ENCODE measurements at regions not wholly inside any gene's neighbourhood (a gene's known extent, or its start where the extent isn't known, plus 50 kb on each side); places are given as distances from the start of the nearest gene placed in this dataset.

GRCh38 chr1:208923946-208924720 is 659.4 kb upstream of the CAMK1G start:
- no peak for DNase-seq

DNA sequence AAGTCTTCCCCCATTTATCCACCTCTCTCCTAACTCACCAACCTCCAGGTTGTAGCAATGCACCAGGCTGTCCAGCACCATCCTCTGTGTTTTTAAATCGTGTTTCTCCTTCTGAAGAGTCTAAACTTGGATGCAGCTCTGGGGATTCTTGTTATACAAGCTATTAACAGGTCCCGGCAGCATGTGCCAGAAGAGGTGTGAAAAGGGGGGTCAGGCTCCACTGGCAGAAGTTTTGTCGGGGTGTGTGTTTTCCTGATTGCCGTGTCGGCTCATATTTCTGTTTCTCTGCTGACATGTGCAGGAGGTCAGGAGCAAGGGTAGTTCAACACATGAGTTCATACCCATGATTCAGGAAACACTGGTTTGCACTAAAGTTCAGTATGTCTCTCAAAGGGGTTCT is 658.6 kb upstream of the CAMK1G start:
- no peak for DNase-seq

GRCh38 chr1:208928349-208929010 is 655.0 kb upstream of the CAMK1G start:
- no peak for DNase-seq

DNA sequence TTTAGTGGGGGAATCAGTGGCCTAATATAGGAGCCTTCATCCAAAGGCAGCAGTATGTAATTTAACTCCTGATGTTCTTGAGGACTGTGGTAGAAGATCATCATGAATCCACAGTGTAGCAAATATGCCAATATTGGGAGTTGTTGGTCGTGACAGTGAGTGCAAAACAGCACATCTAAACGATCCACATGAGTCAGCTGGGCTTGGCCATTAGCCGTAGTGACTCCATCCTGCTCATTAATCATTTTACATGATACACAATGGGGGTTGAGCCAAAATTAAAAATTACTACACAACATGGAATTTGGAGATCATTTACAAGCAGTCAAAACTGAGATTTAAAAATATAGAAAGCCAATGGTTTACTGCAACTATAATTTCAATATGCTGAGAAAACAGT is 653.9 kb upstream of the CAMK1G start:
- no peak for DNase-seq

DNA sequence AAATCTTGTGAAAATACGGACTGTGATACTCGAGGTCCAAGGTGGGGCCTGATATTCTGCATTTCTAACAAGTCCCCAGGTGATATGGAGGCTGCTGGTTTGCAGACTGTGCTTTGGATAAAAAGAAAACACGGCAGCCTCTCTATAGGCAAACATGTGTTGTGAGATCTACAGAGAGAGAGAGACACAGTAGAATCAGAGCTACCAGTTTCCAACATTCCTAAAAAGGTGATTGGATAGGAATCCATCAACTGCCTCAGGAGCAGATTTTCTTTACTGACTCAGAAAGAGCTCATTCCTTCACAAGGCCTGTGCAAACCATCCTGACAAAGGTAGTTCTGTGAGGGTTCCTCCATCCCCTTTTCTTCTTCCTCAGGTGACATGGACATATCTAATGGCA is 651.6 kb upstream of the CAMK1G start:
- DNase-seq = no peak

DNA sequence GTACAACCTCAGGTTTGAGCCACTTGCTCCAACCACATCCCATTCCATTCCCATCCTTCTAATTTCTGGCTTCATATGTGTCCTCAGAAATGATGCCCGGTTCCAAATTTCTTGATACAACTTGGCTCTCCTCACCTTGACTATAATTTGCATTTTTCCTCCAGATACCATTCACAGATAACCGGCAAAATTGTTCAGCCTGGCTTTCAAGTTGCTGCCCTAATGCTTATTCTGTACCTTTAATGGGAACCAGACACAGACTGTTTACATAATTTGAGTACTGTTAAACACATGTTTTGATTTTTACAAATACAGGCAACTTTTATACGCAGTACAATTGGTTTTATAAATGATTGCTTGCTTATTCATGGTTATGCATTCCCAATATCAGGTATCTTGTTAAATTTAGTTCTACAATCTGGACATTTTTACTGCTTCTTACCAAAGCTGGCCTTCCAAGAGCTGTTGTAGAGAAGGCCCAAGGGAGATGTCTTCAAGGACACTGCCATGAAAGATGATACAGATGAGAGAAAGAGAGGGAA is 649.5 kb upstream of the CAMK1G start:
- DNase-seq = no peak

GRCh38 chr1:208934933-208935332 is 648.6 kb upstream of the CAMK1G start:
- no peak for DNase-seq

- no peak for DNase-seq
Observed at GRCh38 chr1:208935517-208936187, 647.9 kb upstream of the CAMK1G start.

GRCh38 chr1:208939537-208940085 is 643.9 kb upstream of the CAMK1G start:
- DNase-seq = no peak

GRCh38 chr1:208942394-208943130 is 641.0 kb upstream of the CAMK1G start:
- DNase-seq = no peak

- DNase-seq = no peak
Observed at GRCh38 chr1:208943291-208943690, 640.2 kb upstream of the CAMK1G start.

DNA sequence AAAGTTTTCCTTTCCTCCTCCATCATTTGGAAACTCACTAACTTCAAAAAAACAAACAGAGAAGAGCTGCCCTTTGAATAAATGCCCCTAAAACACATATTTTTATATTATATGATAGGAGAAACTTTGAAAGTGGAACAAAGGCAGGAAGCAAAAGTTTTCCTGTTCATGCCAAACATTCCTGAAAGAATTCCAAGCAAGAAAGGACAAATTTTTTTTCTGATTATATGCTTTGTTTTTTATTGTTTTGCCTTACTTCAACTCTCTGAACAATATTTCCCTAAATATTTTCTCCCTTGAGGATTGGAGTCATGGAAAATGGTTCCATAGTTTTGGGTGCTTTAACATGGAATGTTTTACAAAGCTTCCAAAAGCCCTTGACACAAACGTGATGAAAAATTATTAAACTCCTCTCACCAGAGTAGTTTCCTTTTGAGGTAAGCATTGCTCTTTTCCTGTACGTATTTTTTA is 638.5 kb upstream of the CAMK1G start:
- DNase-seq = no peak

DNA sequence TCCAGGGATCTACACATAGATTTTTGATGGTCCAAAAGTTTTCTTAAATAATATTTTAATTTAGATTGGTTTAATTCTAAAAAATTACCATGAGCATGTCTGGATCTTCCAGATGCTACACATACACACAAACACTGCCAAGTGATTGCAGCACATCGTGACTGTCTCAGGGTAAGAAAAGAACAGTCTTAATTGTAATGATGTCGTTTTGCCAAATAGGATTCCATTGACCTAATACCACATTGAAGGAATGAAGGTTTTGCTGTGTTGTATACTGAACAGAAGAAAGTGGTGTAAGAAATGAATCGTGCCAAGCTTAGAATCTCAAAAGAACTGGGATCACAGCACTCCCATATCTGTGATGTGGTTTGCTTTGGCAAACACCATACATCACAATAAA is 633.3 kb upstream of the CAMK1G start:
- no peak for DNase-seq

DNA sequence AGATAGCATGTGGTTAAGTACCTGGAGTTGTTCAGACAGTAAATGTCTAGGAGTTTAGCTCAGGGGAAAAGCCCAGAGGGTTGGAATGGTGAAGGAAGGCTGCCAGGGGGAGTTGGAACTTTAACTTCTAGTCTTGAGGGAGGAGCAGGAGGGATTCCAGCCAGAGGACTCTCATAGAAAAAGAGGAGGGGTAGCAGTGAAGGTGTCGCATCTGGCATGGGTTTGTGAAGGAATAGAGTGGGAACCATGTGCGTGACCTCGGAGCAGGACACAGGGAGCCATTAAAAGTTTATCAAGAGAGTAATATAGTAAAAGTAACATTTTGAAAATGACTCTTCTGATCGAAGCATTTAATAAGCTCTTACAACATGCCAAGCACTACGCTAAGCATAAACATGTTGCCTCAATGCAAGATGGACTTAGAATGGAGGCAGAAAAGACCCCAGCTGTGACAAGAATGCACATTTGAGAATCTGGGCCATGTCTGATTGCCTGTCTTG is 632.4 kb upstream of the CAMK1G start:
- no peak for DNase-seq

DNA sequence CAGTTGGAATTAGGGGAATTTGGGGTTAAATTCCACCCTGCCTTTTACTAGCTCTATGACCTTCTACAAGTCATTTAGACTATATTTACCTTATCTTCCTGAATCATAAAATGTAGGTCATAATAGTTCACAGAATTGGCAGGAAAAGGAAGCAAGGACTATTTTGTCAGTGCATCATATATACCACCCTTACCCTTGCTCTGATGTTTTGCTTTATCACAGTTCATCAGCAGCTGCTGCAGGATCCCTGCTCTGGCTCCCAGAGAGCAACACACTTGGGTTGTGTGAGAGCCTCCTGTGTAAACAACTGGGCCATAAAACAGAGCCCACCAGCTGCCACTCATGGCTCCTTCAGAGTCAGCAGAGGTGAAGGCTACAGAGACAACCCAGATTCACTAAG is 631.6 kb upstream of the CAMK1G start:
- DNase-seq = no peak

- DNase-seq = no peak
Observed at GRCh38 chr1:208962867-208963266, 620.6 kb upstream of the CAMK1G start.

GRCh38 chr1:208965351-208965750 is 618.2 kb upstream of the CAMK1G start:
- DNase-seq = no peak

DNA sequence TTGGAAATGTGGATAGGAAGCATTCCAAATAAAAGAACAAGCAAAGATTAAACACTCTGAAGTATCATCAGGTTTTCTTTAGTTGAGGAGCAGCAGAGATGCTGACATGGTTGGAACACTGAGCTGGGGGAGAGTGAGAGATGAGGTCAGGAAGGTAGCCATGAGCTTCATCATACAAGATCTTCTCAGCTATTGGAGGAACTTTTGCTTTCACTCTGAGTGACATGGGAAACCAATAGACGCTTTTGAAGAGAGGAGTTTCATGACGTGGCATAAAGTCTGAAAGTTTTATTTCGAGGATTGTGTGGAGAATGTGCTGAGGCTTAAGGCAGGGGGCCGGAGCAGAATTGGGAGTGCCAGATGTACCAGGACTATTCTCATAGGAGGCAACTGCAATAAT is 616.2 kb upstream of the CAMK1G start:
- DNase-seq = no peak

- DNase-seq = no peak
Observed at GRCh38 chr1:208974717-208975116, 608.8 kb upstream of the CAMK1G start.

DNA sequence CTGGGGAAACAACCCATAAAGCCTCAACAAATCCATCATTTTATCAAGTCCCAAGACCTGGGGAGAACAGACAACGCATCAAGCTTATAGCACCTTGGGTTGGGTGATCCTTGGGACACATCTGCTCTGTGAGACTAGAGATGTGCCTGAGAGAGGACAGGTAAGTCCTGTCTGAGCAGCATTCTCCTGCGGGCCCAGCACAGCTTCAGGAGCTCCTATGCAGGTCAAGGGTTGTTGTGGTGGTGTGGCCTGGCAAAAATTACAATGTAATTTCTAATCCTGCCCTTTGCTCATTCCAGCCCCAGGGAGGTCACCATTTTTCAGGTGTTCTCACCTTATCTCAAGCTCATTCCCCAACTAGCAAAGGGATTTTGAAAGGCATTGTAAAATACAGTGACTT is 608.1 kb upstream of the CAMK1G start:
- no peak for DNase-seq

DNA sequence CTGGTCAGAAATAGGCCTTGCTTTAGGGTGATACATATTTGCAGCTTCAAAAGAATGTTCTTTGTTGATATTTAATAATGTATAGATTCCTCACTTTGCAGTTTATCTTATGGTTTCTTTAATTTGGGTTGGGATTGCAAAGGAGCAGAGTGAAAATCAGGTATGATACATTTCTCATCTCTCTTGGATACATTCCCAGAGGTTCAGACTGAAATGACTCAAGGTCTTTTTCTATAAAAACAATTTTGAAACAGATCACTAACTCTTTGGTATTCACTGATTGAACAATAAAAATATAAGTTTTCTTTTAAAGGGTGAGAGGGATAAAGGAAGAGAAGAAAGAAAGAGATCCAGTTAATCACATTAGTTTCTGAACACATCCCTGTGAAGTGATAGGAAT is 606.5 kb upstream of the CAMK1G start:
- DNase-seq = no peak

DNA sequence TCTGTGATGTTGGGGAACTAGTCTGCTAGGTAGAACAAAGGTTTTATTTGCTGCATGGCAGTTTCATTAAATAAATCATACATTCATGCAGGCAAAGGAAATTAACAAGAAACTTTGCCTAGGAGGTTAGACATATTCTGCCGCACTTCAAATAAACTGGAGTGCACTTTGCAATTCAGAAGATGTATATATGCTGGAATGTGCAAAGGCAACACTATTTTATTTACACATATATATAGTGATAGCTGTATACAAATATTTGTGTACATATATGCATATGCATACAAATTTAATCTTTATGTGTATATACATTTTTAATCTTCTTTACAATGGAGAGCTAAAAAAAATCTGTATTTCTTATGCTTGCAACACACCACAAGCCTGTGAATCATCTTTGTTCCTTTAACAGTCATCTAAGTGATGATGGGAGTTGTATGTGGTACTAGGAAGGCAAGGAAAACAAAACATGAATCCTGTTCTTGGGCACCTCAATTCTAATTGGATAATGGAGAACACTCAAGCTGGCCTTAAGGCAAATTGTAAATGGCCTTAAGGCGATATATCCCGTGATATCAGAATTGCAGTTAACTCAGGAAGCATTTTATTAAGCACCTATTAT is 605.8 kb upstream of the CAMK1G start:
- no peak for DNase-seq

Measured in NCI-H524 treated with DMSO at 0.1 percent for 48 hours (cell line).